Activated naive CD8-positive, alpha-beta T cell treated with anti-CD3 and anti-CD28 coated beads, Interleukin-2, amount 10 ng/mL, durations not matched to agents 7 days and 5 days (primary cell): ENCODE measurements at regions not wholly inside any gene's neighbourhood (a gene's known extent, or its start where the extent isn't known, plus 50 kb on each side); places are given as distances from the start of the nearest gene placed in this dataset.
A peak's percentile ranks its signal among the peaks of the same experiment; 100 is the strongest.

Source experiments
- ATAC-seq: fragments of 150-1000 bp; cut with Tn5 transposase; one replicate; pipeline ENCODE4 v1.10.0; 2021; ENCODE audit warnings: low read depth, moderate library complexity
- POLR2A ChIA-PET: fragments of 350-600 bp; sonication (Branson Sonifier 250); formaldehyde crosslinking; loops from one replicate; lab custom pipeline; 2021; ENCODE audit warnings: antibody characterized with exemption; lab: Charles Lee
- DNase-seq: peaks from one replicate; pipeline ENCODE4 v3.0.0; 2021
- H3K27ac Mint-ChIP-seq: one replicate; pipeline ENCODE4 v1.8.0; 2022; ENCODE audit warnings: mild to moderate bottlenecking, mixed read lengths
- H3K27me3 Mint-ChIP-seq: one replicate; pipeline ENCODE4 v1.8.0; 2022; ENCODE audit warnings: mild to moderate bottlenecking, moderate library complexity, mixed read lengths
- H3K36me3 Mint-ChIP-seq: one replicate; pipeline ENCODE4 v1.8.0; 2021; ENCODE audit warnings: mild to moderate bottlenecking, mixed read lengths
- H3K4me1 Mint-ChIP-seq: one replicate; pipeline ENCODE4 v1.8.0; 2021; ENCODE audit warnings: mixed read lengths
- H3K4me3 Mint-ChIP-seq: one replicate; pipeline ENCODE4 v1.8.0; 2022; ENCODE audit warnings: mild to moderate bottlenecking, moderate library complexity, mixed read lengths
- H3K9me3 Mint-ChIP-seq: one replicate; pipeline ENCODE4 v1.8.0; 2021; ENCODE audit warnings: mixed read lengths

GRCh38 chr7:131210618-131211017 is 117.1 kb upstream of the MKLN1 start:
- ATAC-seq (no peak), DNase-seq (no peak)
- POLR2A ChIA-PET, result interaction anchor here (1.2 kb wide), 1 partner anchor 101 kb away, joined by 4 read pairs; no protein-coding TSS in a partner anchor
- Mint-ChIP-seq H3K9me3 (no peaks in the 10 kb centered on the region), H3K4me1 (no peaks in the 10 kb centered on the region), H3K27me3 (no peaks in the 10 kb centered on the region), H3K36me3 (no peaks in the 10 kb centered on the region), H3K27ac (no peak overlapping the region), H3K4me3 (no peak overlapping the region)

- H3K4me1 Mint-ChIP-seq, result no peaks in the 10 kb centered on the region
- no peaks in the 10 kb centered on the region for H3K27me3 Mint-ChIP-seq
- no peak for ATAC-seq
- no peak overlapping the region for H3K4me3 Mint-ChIP-seq
- no peak for DNase-seq
- H3K27ac Mint-ChIP-seq, result no peak overlapping the region
- H3K36me3 Mint-ChIP-seq, result no peaks in the 10 kb centered on the region
- POLR2A ChIA-PET, result no interaction called here
- H3K9me3 Mint-ChIP-seq, result no peaks in the 10 kb centered on the region
These were observed 116.2 kb upstream of the MKLN1 start for GRCh38 chr7:131211500-131211899.

- H3K27ac Mint-ChIP-seq, result no peak overlapping the region
- no peaks in the 10 kb centered on the region for H3K9me3 Mint-ChIP-seq
- DNase-seq (no peak), ATAC-seq (no peak)
- H3K27me3 Mint-ChIP-seq, result no peaks in the 10 kb centered on the region
- H3K4me3 Mint-ChIP-seq, result no peak overlapping the region
- H3K4me1 Mint-ChIP-seq, result no peaks in the 10 kb centered on the region
- no peaks in the 10 kb centered on the region for H3K36me3 Mint-ChIP-seq
- POLR2A ChIA-PET, result no interaction called here
These were observed 115.6 kb upstream of the MKLN1 start for GRCh38 chr7:131212114-131212513.

GRCh38 chr7:131218727-131219128 is 108.9 kb upstream of the MKLN1 start:
- no peak overlapping the region for H3K27ac Mint-ChIP-seq
- no peak for ATAC-seq
- H3K4me3 Mint-ChIP-seq, result no peak overlapping the region
- peaks cover 9% of the 10 kb centered on the region for H3K9me3 Mint-ChIP-seq
- DNase-seq, result no peak
- H3K4me1 Mint-ChIP-seq, result peaks cover 14% of the 10 kb centered on the region
- POLR2A ChIA-PET, result no interaction called here
- peaks cover 8% of the 10 kb centered on the region for H3K36me3 Mint-ChIP-seq
- H3K27me3 Mint-ChIP-seq, result no peaks in the 10 kb centered on the region

GRCh38 chr7:131219312-131220041 is 108.2 kb upstream of the MKLN1 start:
- no peak for DNase-seq
- H3K36me3 Mint-ChIP-seq, result peaks cover 8% of the 10 kb centered on the region
- peaks cover 9% of the 10 kb centered on the region for H3K9me3 Mint-ChIP-seq
- peak overlapping the region; percentile 9 for H3K27ac Mint-ChIP-seq
- no peaks in the 10 kb centered on the region for H3K27me3 Mint-ChIP-seq
- no peak for ATAC-seq
- H3K4me1 Mint-ChIP-seq, result peaks cover 14% of the 10 kb centered on the region
- POLR2A ChIA-PET, result interaction anchor here (0.7 to 0.8 kb wide), 2 partner anchors 9 to 231 kb away, joined by 3 read pairs; no protein-coding TSS in a partner anchor
- no peak overlapping the region for H3K4me3 Mint-ChIP-seq

GRCh38 chr7:131221061-131221460 is 106.6 kb upstream of the MKLN1 start:
- H3K9me3 Mint-ChIP-seq, result peaks cover 9% of the 10 kb centered on the region
- no peak for ATAC-seq
- peaks cover 14% of the 10 kb centered on the region for H3K4me1 Mint-ChIP-seq
- H3K36me3 Mint-ChIP-seq, result peaks cover 8% of the 10 kb centered on the region
- no peak overlapping the region for H3K27ac Mint-ChIP-seq
- POLR2A ChIA-PET, result no interaction called here
- no peak overlapping the region for H3K4me3 Mint-ChIP-seq
- no peaks in the 10 kb centered on the region for H3K27me3 Mint-ChIP-seq
- DNase-seq, result no peak

GRCh38 chr7:131222171-131222570 is 105.5 kb upstream of the MKLN1 start:
- peaks cover 8% of the 10 kb centered on the region for H3K36me3 Mint-ChIP-seq
- POLR2A ChIA-PET, result no interaction called here
- H3K27ac Mint-ChIP-seq, result no peak overlapping the region
- DNase-seq (no peak), ATAC-seq (no peak)
- peaks cover 9% of the 10 kb centered on the region for H3K9me3 Mint-ChIP-seq
- peaks cover 20% of the 10 kb centered on the region for H3K4me1 Mint-ChIP-seq
- no peaks in the 10 kb centered on the region for H3K27me3 Mint-ChIP-seq
- H3K4me3 Mint-ChIP-seq, result no peak overlapping the region

- no peak for ATAC-seq
- peaks cover 5% of the 10 kb centered on the region for H3K36me3 Mint-ChIP-seq
- no peak overlapping the region for H3K4me3 Mint-ChIP-seq
- POLR2A ChIA-PET, result interaction anchor here (0.6 to 1.2 kb wide), 2 partner anchors 70 to 116 kb away, joined by 3 to 4 read pairs; no protein-coding TSS in a partner anchor
- H3K27ac Mint-ChIP-seq, result no peak overlapping the region
- DNase-seq, result no peak
- peaks cover 3% of the 10 kb centered on the region for H3K27me3 Mint-ChIP-seq
- H3K4me1 Mint-ChIP-seq, result peaks cover 22% of the 10 kb centered on the region
- H3K9me3 Mint-ChIP-seq, result peaks cover 4% of the 10 kb centered on the region
These were observed 104.5 kb upstream of the MKLN1 start for GRCh38 chr7:131223151-131223550.

- H3K27me3 Mint-ChIP-seq, result peaks cover 3% of the 10 kb centered on the region
- ATAC-seq, result no peak
- POLR2A ChIA-PET, result no interaction called here
- H3K36me3 Mint-ChIP-seq, result no peaks in the 10 kb centered on the region
- H3K4me3 Mint-ChIP-seq, result no peak overlapping the region
- DNase-seq, result no peak
- H3K27ac Mint-ChIP-seq, result no peak overlapping the region
- H3K9me3 Mint-ChIP-seq, result peaks cover 1% of the 10 kb centered on the region
- H3K4me1 Mint-ChIP-seq, result peaks cover 14% of the 10 kb centered on the region
These were observed 102.7 kb upstream of the MKLN1 start for GRCh38 chr7:131224996-131225395.

GRCh38 chr7:131225619-131226513 is 101.8 kb upstream of the MKLN1 start:
- H3K4me1 Mint-ChIP-seq, result peaks cover 16% of the 10 kb centered on the region
- ATAC-seq, result no peak
- no peak overlapping the region for H3K4me3 Mint-ChIP-seq
- H3K27me3 Mint-ChIP-seq, result peaks cover 3% of the 10 kb centered on the region
- H3K27ac Mint-ChIP-seq, result peak overlapping the region; percentile 58
- POLR2A ChIA-PET, result no interaction called here
- DNase-seq, result no peak
- H3K9me3 Mint-ChIP-seq, result no peaks in the 10 kb centered on the region
- H3K36me3 Mint-ChIP-seq, result no peaks in the 10 kb centered on the region

GRCh38 chr7:131226514-131226865 is 101.2 kb upstream of the MKLN1 start:
- peaks cover 3% of the 10 kb centered on the region for H3K27me3 Mint-ChIP-seq
- POLR2A ChIA-PET, result no interaction called here
- peaks cover 21% of the 10 kb centered on the region for H3K4me1 Mint-ChIP-seq
- DNase-seq (no peak), ATAC-seq (no peak)
- no peaks in the 10 kb centered on the region for H3K9me3 Mint-ChIP-seq
- H3K4me3 Mint-ChIP-seq, result no peak overlapping the region
- no peak overlapping the region for H3K27ac Mint-ChIP-seq
- H3K36me3 Mint-ChIP-seq, result peaks cover 2% of the 10 kb centered on the region

GRCh38 chr7:131231381-131232220 is 96.1 kb upstream of the MKLN1 start:
- H3K27ac Mint-ChIP-seq, result peak overlapping the region; percentile 96
- peaks cover 3% of the 10 kb centered on the region for H3K27me3 Mint-ChIP-seq
- H3K36me3 Mint-ChIP-seq, result peaks cover 5% of the 10 kb centered on the region
- no peaks in the 10 kb centered on the region for H3K9me3 Mint-ChIP-seq
- POLR2A ChIA-PET, result interaction anchor here (1.0 to 2.1 kb wide), 5 partner anchors 42 to 271 kb away, joined by 3 to 16 read pairs (median 4); no protein-coding TSS in a partner anchor
- H3K4me1 Mint-ChIP-seq, result peaks cover 44% of the 10 kb centered on the region
- ATAC-seq (peak; percentile 80), DNase-seq (peak; percentile 71)
- peak overlapping the region; percentile 80 for H3K4me3 Mint-ChIP-seq

- Mint-ChIP-seq H3K4me3 (no peak overlapping the region), H3K27ac (no peak overlapping the region), H3K4me1 (peaks cover 50% of the 10 kb centered on the region), H3K27me3 (peaks cover 2% of the 10 kb centered on the region), H3K36me3 (peaks cover 5% of the 10 kb centered on the region), H3K9me3 (no peaks in the 10 kb centered on the region)
- DNase-seq (no peak), ATAC-seq (no peak)
- POLR2A ChIA-PET, result interaction anchor here (0.9 to 2.1 kb wide), 4 partner anchors 44 to 127 kb away, joined by 3 to 16 read pairs (median 4); no protein-coding TSS in a partner anchor
These were observed 94.9 kb upstream of the MKLN1 start for GRCh38 chr7:131232768-131233167.
